IMR-90 (cell line): ENCODE measurements at regions not wholly inside any gene's neighbourhood (a gene's known extent, or its start where the extent isn't known, plus 50 kb on each side); places are given as distances from the start of the nearest gene placed in this dataset.

Experiments
- ATAC-seq: fragments of 200-7000 bp; cut with Tn5 transposase; 2 replicates; pipeline ENCODE4 v1.9.1; 2020; ENCODE audit warnings: low read depth, mild to moderate bottlenecking, moderate library complexity
- BruUV-seq: library from RNA; stranded (reverse); fragments of 400-500 nt; replicated peaks from 2 replicates; lab custom pipeline; 2021; lab: Mats Ljungman, UMichigan
- CTCF ChIA-PET: fragments of 300-600 bp; formaldehyde crosslinking; extraction: SDS; loops from one replicate; lab custom pipeline; 2021; ENCODE audit warnings: antibody characterized with exemption; lab: Yijun Ruan, JAX
- POLR2A ChIA-PET: fragments of 300-600 bp; sonication (Branson Sonifier 250); formaldehyde crosslinking; loops from one replicate; lab custom pipeline; 2022; ENCODE audit warnings: antibody characterized with exemption; ENCODE audit not compliant: unreplicated experiment; lab: Charles Lee
- DNase-seq: peaks from one replicate; pipeline ENCODE4 v3.0.0; 2013
- H2AFZ ChIP-seq: replicated peaks from 2 replicates; pipeline ENCODE3; 2013; ENCODE audit warnings: low read length, mild to moderate bottlenecking; ENCODE audit not compliant: poor library complexity
- H2AK5ac ChIP-seq: 2 replicates; pipeline ENCODE4 v1.6.1; 2013; ENCODE audit warnings: low read depth, low read length, inconsistent platforms
- H2AK9ac ChIP-seq: replicated peaks from 2 replicates; pipeline ENCODE3; 2013; ENCODE audit warnings: mild to moderate bottlenecking, low read depth, low read length, moderate library complexity; ENCODE audit not compliant: poor library complexity
- H2BK120ac ChIP-seq: 2 replicates; pipeline ENCODE4 v1.6.1; 2013; ENCODE audit warnings: low read depth, low read length, inconsistent platforms
- H2BK15ac ChIP-seq: 3 replicates; pipeline ENCODE4 v1.6.1; 2013; ENCODE audit warnings: low read depth, low read length, inconsistent platforms
- H2BK20ac ChIP-seq: 2 replicates; pipeline ENCODE4 v1.6.1; 2013; ENCODE audit warnings: low read depth, mild to moderate bottlenecking, inconsistent platforms, low read length, moderate library complexity
- H2BK5ac ChIP-seq: 2 replicates; pipeline ENCODE4 v1.6.1; 2013; ENCODE audit warnings: mild to moderate bottlenecking, low read depth, low read length, inconsistent platforms; ENCODE audit not compliant: poor library complexity, severe bottlenecking
- H3K14ac ChIP-seq: replicated peaks from 2 replicates; pipeline ENCODE4 v1.6.1; 2013; ENCODE audit warnings: low read depth, low read length, inconsistent platforms
- H3K18ac ChIP-seq: 2 replicates; pipeline ENCODE4 v1.6.1; 2013; ENCODE audit warnings: low read depth, low read length, control low read depth
- H3K23ac ChIP-seq: 2 replicates; pipeline ENCODE4 v1.6.1; 2013; ENCODE audit warnings: low read depth, low read length, inconsistent platforms
- H3K27ac ChIP-seq: 2 replicates; pipeline ENCODE4 v1.5.1; 2013; ENCODE audit warnings: mild to moderate bottlenecking, control low read depth, low read length; ENCODE audit not compliant: insufficient read depth
- H3K27me3 ChIP-seq: 2 replicates; pipeline ENCODE4 v1.6.1; 2013; ENCODE audit warnings: low read length; ENCODE audit not compliant: control insufficient read depth, insufficient read depth
- H3K36me3 ChIP-seq: 2 replicates; pipeline ENCODE4 v1.6.1; 2013; ENCODE audit warnings: low read length, mixed read lengths; ENCODE audit not compliant: control insufficient read depth, insufficient read depth
- H3K4ac ChIP-seq: 2 replicates; pipeline ENCODE4 v1.6.1; 2013; ENCODE audit warnings: low read depth, low read length, inconsistent platforms
- H3K4me1 ChIP-seq: 2 replicates; pipeline ENCODE4 v1.6.1; 2013; ENCODE audit warnings: low read length, mixed read lengths; ENCODE audit not compliant: control insufficient read depth, insufficient read depth
- H3K4me2 ChIP-seq: 2 replicates; pipeline ENCODE4 v1.6.1; 2013; ENCODE audit warnings: low read depth, mild to moderate bottlenecking, control low read depth, low read length, moderate library complexity
- H3K4me3 ChIP-seq: 2 replicates; pipeline ENCODE4 v1.5.1; 2013; ENCODE audit warnings: low read depth, mild to moderate bottlenecking, control low read depth, low read length, moderate library complexity; ENCODE audit not compliant: insufficient read depth
- H3K56ac ChIP-seq: 2 replicates; pipeline ENCODE4 v1.6.1; 2013; ENCODE audit warnings: low read length, inconsistent platforms; ENCODE audit not compliant: insufficient read depth; ENCODE audit errors: extremely low read depth
- H3K79me1 ChIP-seq, 2 experiments: 2 replicates each; pipeline ENCODE4 v1.6.1; 2013; ENCODE audit warnings: low read length in 2 of 2, inconsistent platforms in 1 of 2, low read depth in 1 of 2
- H3K9ac ChIP-seq: 2 replicates; pipeline ENCODE4 v1.6.1; 2013; ENCODE audit warnings: low read depth, low read length, control low read depth
- H3K9me1 ChIP-seq: 2 replicates; pipeline ENCODE4 v1.6.1; 2013; ENCODE audit warnings: low read length, inconsistent platforms; ENCODE audit not compliant: insufficient read depth
- H3K9me3 ChIP-seq: 2 replicates; pipeline ENCODE4 v1.6.1; 2013; ENCODE audit warnings: low read length; ENCODE audit not compliant: control insufficient read depth, insufficient read depth
- H4K20me1 ChIP-seq: 2 replicates; pipeline ENCODE4 v1.6.1; 2013; ENCODE audit warnings: low read length, inconsistent platforms; ENCODE audit not compliant: insufficient read depth
- H4K5ac ChIP-seq: 2 replicates; pipeline ENCODE4 v1.6.1; 2013; ENCODE audit warnings: mild to moderate bottlenecking, low read depth, low read length, control low read depth
- H4K8ac ChIP-seq, 2 experiments: 2 replicates each; pipeline ENCODE4 v1.6.1; 2013; ENCODE audit warnings: low read depth in 2 of 2, low read length in 2 of 2, control low read depth in 1 of 2, inconsistent platforms in 1 of 2
- H4K91ac ChIP-seq: 2 replicates; pipeline ENCODE4 v1.6.1; 2013; ENCODE audit warnings: low read depth, low read length, inconsistent platforms; ENCODE audit not compliant: insufficient read depth
- BHLHE40 ChIP-seq: fragments of 150-350 bp; IDR thresholded peaks from 2 replicates; pipeline ENCODE4 v1.6.1; 2016; ENCODE audit warnings: mild to moderate bottlenecking, low read depth, low read length
- CEBPB ChIP-seq: IDR thresholded peaks from 2 replicates; pipeline ENCODE4 v1.6.1; 2012; ENCODE audit warnings: low read depth, low read length, improper control_type of control experiment
- CHD1 ChIP-seq: IDR thresholded peaks from 2 replicates; pipeline ENCODE4 v1.6.1; 2012; ENCODE audit warnings: low read depth, low read length, improper control_type of control experiment
- CTCF ChIP-seq: conservative IDR thresholded peaks from 2 replicates; pipeline ENCODE4 v1.5.1; 2012; ENCODE audit warnings: mild to moderate bottlenecking, low read depth, low read length, improper control_type of control experiment
- FOS ChIP-seq: fragments of 150-350 bp; IDR thresholded peaks from 2 replicates; pipeline ENCODE4 v1.6.1; 2016; ENCODE audit warnings: low read depth, low read length
- MAFK ChIP-seq: IDR thresholded peaks from 2 replicates; pipeline ENCODE4 v1.6.1; 2012; ENCODE audit warnings: low read depth, low read length, improper control_type of control experiment
- MAZ ChIP-seq: IDR thresholded peaks from 2 replicates; pipeline ENCODE4 v1.6.1; 2012; ENCODE audit warnings: low read depth, mild to moderate bottlenecking, low read length, improper control_type of control experiment, moderate library complexity, borderline replicate concordance
- MXI1 ChIP-seq: IDR thresholded peaks from 2 replicates; pipeline ENCODE4 v1.6.1; 2012; ENCODE audit warnings: low read depth, mild to moderate bottlenecking, low read length, moderate library complexity, borderline replicate concordance
- NFE2L2 ChIP-seq: fragments of 150-350 bp; IDR thresholded peaks from 2 replicates; pipeline ENCODE4 v1.6.1; 2016; ENCODE audit warnings: low read depth, mild to moderate bottlenecking, low read length
- POLR2A ChIP-seq: IDR thresholded peaks from 2 replicates; pipeline ENCODE4 v1.6.1; 2012; ENCODE audit warnings: mild to moderate bottlenecking, low read depth, low read length
- RAD21 ChIP-seq: IDR thresholded peaks from 2 replicates; pipeline ENCODE4 v1.6.1; 2012; ENCODE audit warnings: low read length, improper control_type of control experiment
- RCOR1 ChIP-seq: IDR thresholded peaks from 2 replicates; pipeline ENCODE4 v1.6.1; 2012; ENCODE audit warnings: mild to moderate bottlenecking, low read length, improper control_type of control experiment; ENCODE audit not compliant: insufficient replicate concordance
- RFX5 ChIP-seq: IDR thresholded peaks from 2 replicates; pipeline ENCODE4 v1.8.0; 2012; ENCODE audit warnings: low read depth, mild to moderate bottlenecking, low read length, moderate library complexity
- SMC3 ChIP-seq: fragments of 150-350 bp; IDR thresholded peaks from 2 replicates; pipeline ENCODE4 v1.6.1; 2016; ENCODE audit warnings: low read depth, mild to moderate bottlenecking, antibody characterized with exemption, low read length, moderate library complexity
- WGBS, 2 experiments: methylation state at CpG; one replicate each; pipeline versions ENCODE4 v1.1.5 to v1.1.7; 2013; ENCODE audit warnings: missing lambda C conversion rate in 2 of 2; ENCODE audit not compliant: insufficient read length in 1 of 2; ENCODE audit errors: extremely low coverage in 2 of 2; 5-methylcytosine and 5-hydroxymethylcytosine counted together
- dilution Hi-C: fragments of 300-500 bp; cut with HindIII; formaldehyde crosslinking; loops from one replicate; pipeline ENCODE4 v1.14.3; 2018; ENCODE audit warnings: low sequenced_read_pairs; ENCODE audit not compliant: unreplicated experiment
- in situ Hi-C: fragments of 300-500 bp; cut with MboI; formaldehyde crosslinking; loops from 3 replicates; pipeline ENCODE4 v1.14.3; 2019; ENCODE audit warnings: low sequenced_read_pairs, inconsistent platforms, mixed read lengths
- intact Hi-C: fragments of 100-400 bp; cut with micrococcal nuclease; formaldehyde crosslinking; loops from 2 replicates; pipeline ENCODE4 v1.10.0; 2022
- TF ChIP-seq, protein P1 (sequence below): fragments of 150-350 bp; IDR thresholded peaks from 2 replicates; pipeline ENCODE4 v1.6.1; 2017; ENCODE audit warnings: mild to moderate bottlenecking, antibody characterized with exemption, low read length, low read depth
- TF ChIP-seq, protein P2 (sequence below): fragments of 150-350 bp; IDR thresholded peaks from 2 replicates; pipeline ENCODE4 v1.6.1; 2016; ENCODE audit warnings: low read depth, mild to moderate bottlenecking, low read length, moderate library complexity, borderline replicate concordance

- no peak overlapping the region for H3K4me2 ChIP-seq
- H3K14ac ChIP-seq, result no peak overlapping the region
- DNase-seq (no peak), ATAC-seq (no peak)
- H2BK5ac ChIP-seq, result no peak overlapping the region
- H4K91ac ChIP-seq, result no peak overlapping the region
- H3K79me1 ChIP-seq, result no peaks in the 10 kb centered on the region
- H2BK15ac ChIP-seq, result no peak overlapping the region
- TF ChIP-seq POLR2A, result no peak
- TF ChIP-seq, protein P1, sequence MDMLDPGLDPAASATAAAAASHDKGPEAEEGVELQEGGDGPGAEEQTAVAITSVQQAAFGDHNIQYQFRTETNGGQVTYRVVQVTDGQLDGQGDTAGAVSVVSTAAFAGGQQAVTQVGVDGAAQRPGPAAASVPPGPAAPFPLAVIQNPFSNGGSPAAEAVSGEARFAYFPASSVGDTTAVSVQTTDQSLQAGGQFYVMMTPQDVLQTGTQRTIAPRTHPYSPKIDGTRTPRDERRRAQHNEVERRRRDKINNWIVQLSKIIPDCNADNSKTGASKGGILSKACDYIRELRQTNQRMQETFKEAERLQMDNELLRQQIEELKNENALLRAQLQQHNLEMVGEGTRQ, result no peak
- no peak for TF ChIP-seq MAFK
- no peak for TF ChIP-seq FOS
- no peak for TF ChIP-seq BHLHE40
- TF ChIP-seq RFX5, result no peak
- TF ChIP-seq CTCF, result no peak
- no peak for TF ChIP-seq MAZ
- no peak for TF ChIP-seq CEBPB
- no peak for TF ChIP-seq CHD1
- no peak for TF ChIP-seq NFE2L2
- no peak for TF ChIP-seq SMC3
- TF ChIP-seq, protein P2, sequence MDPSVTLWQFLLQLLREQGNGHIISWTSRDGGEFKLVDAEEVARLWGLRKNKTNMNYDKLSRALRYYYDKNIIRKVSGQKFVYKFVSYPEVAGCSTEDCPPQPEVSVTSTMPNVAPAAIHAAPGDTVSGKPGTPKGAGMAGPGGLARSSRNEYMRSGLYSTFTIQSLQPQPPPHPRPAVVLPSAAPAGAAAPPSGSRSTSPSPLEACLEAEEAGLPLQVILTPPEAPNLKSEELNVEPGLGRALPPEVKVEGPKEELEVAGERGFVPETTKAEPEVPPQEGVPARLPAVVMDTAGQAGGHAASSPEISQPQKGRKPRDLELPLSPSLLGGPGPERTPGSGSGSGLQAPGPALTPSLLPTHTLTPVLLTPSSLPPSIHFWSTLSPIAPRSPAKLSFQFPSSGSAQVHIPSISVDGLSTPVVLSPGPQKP, result no peak
- TF ChIP-seq RAD21, result no peak
- TF ChIP-seq RCOR1, result no peak
- no peak for TF ChIP-seq MXI1
- H3K18ac ChIP-seq, result no peak overlapping the region
- no peaks in the 10 kb centered on the region for H3K4me1 ChIP-seq
- intact Hi-C loops (no loop called here), dilution Hi-C loops (no loop called here), in situ Hi-C loops (no loop called here)
- no peaks in the 10 kb centered on the region for H3K27me3 ChIP-seq
- no peak overlapping the region for H3K4me3 ChIP-seq
- H2BK20ac ChIP-seq, result no peak overlapping the region
- no peak overlapping the region for H2AK9ac ChIP-seq
- no peak overlapping the region for H2AFZ ChIP-seq
- H4K8ac ChIP-seq, result no peak overlapping the region
- H3K9ac ChIP-seq, result no peak overlapping the region
- WGBS, 2 experiments, result 30% methylated on average over 2 of the region's 2 CpGs; no CpG with 5 or more reads in 1 of the 2 experiments
- no peak overlapping the region for H3K27ac ChIP-seq
- no TSS peak for BruUV-seq
- H3K56ac ChIP-seq, result no peak overlapping the region
- H3K23ac ChIP-seq, result no peak overlapping the region
- H3K9me1 ChIP-seq, result no peaks in the 10 kb centered on the region
- ChIA-PET POLR2A (no interaction called here), CTCF (no interaction called here)
- H4K5ac ChIP-seq, result no peak overlapping the region
- no peaks in the 10 kb centered on the region for H4K20me1 ChIP-seq
- H3K36me3 ChIP-seq, result no peaks in the 10 kb centered on the region
- no peak overlapping the region for H3K4ac ChIP-seq
- H2AK5ac ChIP-seq, result no peak overlapping the region
- H3K9me3 ChIP-seq, result no peaks in the 10 kb centered on the region
- H2BK120ac ChIP-seq, result no peak overlapping the region
Measured at GRCh38 chr4:27194599-27195176, 334.0 kb downstream of the STIM2 start.
